Lung microvascular endothelial cell (primary cell): ENCODE measurements at regions not wholly inside any gene's neighbourhood (a gene's known extent, or its start where the extent isn't known, plus 50 kb on each side); places are given as distances from the start of the nearest gene placed in this dataset.
A peak's percentile ranks its signal among the peaks of the same experiment; 100 is the strongest.

ENCODE experiments used
- DNase-seq, 2 donors: peaks; one replicate each; pipeline versions ENCODE4 v3.0.0 to v3.0.0-alpha.2; 2010; ENCODE audit warnings: low read depth in 2 of 2

GRCh38 chr9:16954040-16954439 lies 83.6 kb upstream of the BNC2 start:
- DNase-seq, result no peak

GRCh38 chr9:16951502-16951901 lies 81.0 kb upstream of the BNC2 start:
- no peak for DNase-seq

GRCh38 chr9:16950051-16950450 lies 79.6 kb upstream of the BNC2 start:
- DNase-seq, result no peak

- DNase-seq, result no peak
Measured at GRCh38 chr9:16930578-16930977, 60.1 kb upstream of the BNC2 start.

GRCh38 chr9:16928179-16928945 lies 57.9 kb upstream of the BNC2 start:
- no peak for DNase-seq

GRCh38 chr9:16925426-16925825 lies 55.0 kb upstream of the BNC2 start:
- DNase-seq, result no peak

- no peak for DNase-seq
Measured at GRCh38 chr9:16924311-16924915, 53.9 kb upstream of the BNC2 start.

GRCh38 chr9:16921855-16922254 lies 51.4 kb upstream of the BNC2 start:
- DNase-seq, result peak; percentile 2 to 3
